PFSK-1 (cell line): ENCODE measurements at regions not wholly inside any gene's neighbourhood (a gene's known extent, or its start where the extent isn't known, plus 50 kb on each side); places are given as distances from the start of the nearest gene placed in this dataset.

Source experiments
- FOXP2 ChIP-seq: optimal IDR thresholded peaks from 2 replicates; pipeline ENCODE3; 2011; ENCODE audit warnings: borderline replicate concordance, control low read depth, inconsistent platforms; ENCODE audit not compliant: insufficient read depth; ENCODE audit errors: extremely low read length, extremely low read depth
- POLR2AphosphoS5 ChIP-seq: IDR thresholded peaks from 2 replicates; pipeline ENCODE4 v1.6.1; 2012; ENCODE audit warnings: low read depth, mild to moderate bottlenecking, control low read depth, low read length, moderate library complexity
- REST ChIP-seq, 2 experiments: IDR thresholded peaks; 2 replicates each; pipeline versions ENCODE4 v1.6.1 to v1.8.0; 2011 to 2012; ENCODE audit warnings: low read depth in 2 of 2, low read length in 2 of 2, control low read depth in 1 of 2, inconsistent platforms in 1 of 2, mild to moderate bottlenecking in 1 of 2, moderate library complexity in 1 of 2; ENCODE audit not compliant: insufficient read depth in 1 of 2
- SIN3A ChIP-seq: IDR thresholded peaks from 2 replicates; pipeline ENCODE4 v1.6.1; 2012; ENCODE audit warnings: mild to moderate bottlenecking, low read length, moderate library complexity, borderline replicate concordance; ENCODE audit not compliant: insufficient read depth
- TAF1 ChIP-seq: IDR thresholded peaks from 2 replicates; pipeline ENCODE4 v1.6.1; 2012; ENCODE audit warnings: low read length, control low read depth, borderline replicate concordance; ENCODE audit not compliant: insufficient read depth

GRCh38 chr2:173458991-173459780 is 104.5 kb downstream of the CDCA7 start:
- TF ChIP-seq TAF1 (no peak), REST (IDR thresholded peaks at IDR 0.05; ENCODE audit: insufficient read depth in 1 of 2, low read depth in 2 of 2, low read length in 2 of 2) (no peak), POLR2AphosphoS5 (no peak), FOXP2 (no peak), SIN3A (no peak)

- TF ChIP-seq SIN3A (no peak), TAF1 (no peak), POLR2AphosphoS5 (no peak), FOXP2 (no peak), REST (IDR thresholded peaks at IDR 0.05; ENCODE audit: insufficient read depth in 1 of 2, low read depth in 2 of 2, low read length in 2 of 2) (no peak)
Observed at GRCh38 chr2:173462892-173463840, 108.5 kb downstream of the CDCA7 start.

- TF ChIP-seq REST (IDR thresholded peaks at IDR 0.05; ENCODE audit: insufficient read depth in 1 of 2, low read depth in 2 of 2, low read length in 2 of 2) (no peak), SIN3A (no peak), FOXP2 (no peak), POLR2AphosphoS5 (no peak), TAF1 (no peak)
Observed at GRCh38 chr2:173463846-173464245, 109.2 kb downstream of the CDCA7 start.

GRCh38 chr2:173467751-173468150 is 113.1 kb downstream of the CDCA7 start:
- no peak for TF ChIP-seq POLR2AphosphoS5
- no peak for TF ChIP-seq FOXP2
- TF ChIP-seq REST (IDR thresholded peaks at IDR 0.05; ENCODE audit: insufficient read depth in 1 of 2, low read depth in 2 of 2, low read length in 2 of 2): no peak
- no peak for TF ChIP-seq TAF1
- TF ChIP-seq SIN3A: no peak
